ENCODE measurements at regions not wholly inside any gene's neighbourhood (a gene's known extent, or its start where the extent isn't known, plus 50 kb on each side); places are given as distances from the start of the nearest gene placed in this dataset.

DNA sequence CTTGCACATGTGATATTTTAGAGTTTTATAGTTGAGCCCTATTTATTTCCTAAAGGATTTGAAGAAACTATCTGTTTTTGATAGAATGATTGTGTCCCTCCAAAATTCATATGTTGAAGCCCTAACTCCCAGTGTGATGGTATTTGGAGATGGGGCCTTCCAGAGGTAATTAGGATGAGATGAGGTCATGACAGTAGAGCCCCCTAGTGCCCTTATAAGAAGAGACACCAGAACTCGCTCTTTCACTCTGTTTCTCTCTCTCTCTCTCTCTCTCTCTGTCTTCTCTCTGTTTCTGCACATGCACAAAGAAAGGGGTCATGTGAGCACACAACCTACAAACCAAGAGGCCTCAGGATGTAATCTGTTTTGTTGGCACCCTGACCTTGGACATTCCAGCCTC is 921.9 kb upstream of the DIAPH2 start:
- no TSS peak for BruUV-seq (replicated peaks)
- Histone ChIP-seq H3K4me2 (ENCODE audit: low read depth, low read length) (no peak overlapping the region), H3K4me3 (replicated peaks in 1 of 3; ENCODE audit: insufficient read depth in 1 of 3, low read depth in 2 of 3, low read length in 3 of 3) (no peak overlapping the region), H3K27me3 (ENCODE audit: control insufficient read depth in 1 of 2, insufficient read depth in 2 of 2, low read length in 2 of 2) (no peaks in the 10 kb centered on the region), H2AFZ (ENCODE audit: low read length) (no peak overlapping the region), H3K4me1 (ENCODE audit: insufficient read depth, low read length) (no peaks in the 10 kb centered on the region), H3K36me3 (replicated peaks in 1 of 2; ENCODE audit: control insufficient read depth in 1 of 2, insufficient read depth in 2 of 2, low read length in 2 of 2) (no peaks in the 10 kb centered on the region), H3K79me2 (ENCODE audit: insufficient read depth, low read length) (no peaks in the 10 kb centered on the region), H3K9me3 (ENCODE audit: low read length) (no peaks in the 10 kb centered on the region), H4K20me1 (ENCODE audit: insufficient read depth, low read length) (no peaks in the 10 kb centered on the region), H3K27ac (ENCODE audit: extremely low read length, insufficient read depth, low read length) (no peak overlapping the region), H3K9ac (ENCODE audit: insufficient read depth, low read depth, low read length) (no peak overlapping the region)
- ATAC-seq: no peak; the same call in 2 of the 3 replicates
- in situ Hi-C loops (cut with HindIII; ENCODE audit: extremely low pct_ligation_motif_present, low pct_unique_long_range_greater_than_20kb): no loop called here
- no peak for DNase-seq (ENCODE audit: low spot score)
- ChIA-PET POLR2A (no interaction called here), CTCF (ENCODE audit: low intra/inter-chr PET ratio, low total read pairs) (no interaction called here)
- TF ChIP-seq ASH2L (IDR thresholded peaks at IDR 0.05; ENCODE audit: insufficient read length, low read depth, low read length): no peak
- TF ChIP-seq, protein P1, sequence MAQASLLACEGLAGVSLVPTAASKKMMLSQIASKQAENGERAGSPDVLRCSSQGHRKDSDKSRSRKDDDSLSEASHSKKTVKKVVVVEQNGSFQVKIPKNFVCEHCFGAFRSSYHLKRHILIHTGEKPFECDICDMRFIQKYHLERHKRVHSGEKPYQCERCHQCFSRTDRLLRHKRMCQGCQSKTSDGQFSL (CRISPR knock-in tag; IDR thresholded peaks at IDR 0.05): no peak
- TF ChIP-seq, protein P2, sequence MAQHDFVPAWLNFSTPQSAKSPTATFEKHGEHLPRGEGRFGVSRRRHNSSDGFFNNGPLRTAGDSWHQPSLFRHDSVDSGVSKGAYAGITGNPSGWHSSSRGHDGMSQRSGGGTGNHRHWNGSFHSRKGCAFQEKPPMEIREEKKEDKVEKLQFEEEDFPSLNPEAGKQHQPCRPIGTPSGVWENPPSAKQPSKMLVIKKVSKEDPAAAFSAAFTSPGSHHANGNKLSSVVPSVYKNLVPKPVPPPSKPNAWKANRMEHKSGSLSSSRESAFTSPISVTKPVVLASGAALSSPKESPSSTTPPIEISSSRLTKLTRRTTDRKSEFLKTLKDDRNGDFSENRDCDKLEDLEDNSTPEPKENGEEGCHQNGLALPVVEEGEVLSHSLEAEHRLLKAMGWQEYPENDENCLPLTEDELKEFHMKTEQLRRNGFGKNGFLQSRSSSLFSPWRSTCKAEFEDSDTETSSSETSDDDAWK (CRISPR knock-in tag; IDR thresholded peaks at IDR 0.05): no peak
- TF ChIP-seq, protein P3, sequence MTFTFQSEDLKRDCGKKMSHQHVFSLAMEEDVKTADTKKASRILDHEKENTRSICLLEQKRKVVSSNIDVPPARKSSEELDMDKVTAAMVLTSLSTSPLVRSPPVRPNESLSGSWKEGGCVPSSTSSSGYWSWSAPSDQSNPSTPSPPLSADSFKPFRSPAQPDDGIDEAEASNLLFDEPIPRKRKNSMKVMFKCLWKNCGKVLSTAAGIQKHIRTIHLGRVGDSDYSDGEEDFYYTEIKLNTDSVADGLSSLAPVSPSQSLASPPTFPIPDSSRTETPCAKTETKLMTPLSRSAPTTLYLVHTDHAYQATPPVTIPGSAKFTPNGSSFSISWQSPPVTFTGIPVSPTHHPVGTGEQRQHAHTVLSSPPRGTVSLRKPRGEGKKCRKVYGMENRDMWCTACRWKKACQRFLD (CRISPR knock-in tag; IDR thresholded peaks at IDR 0.05; ENCODE audit: borderline replicate concordance): no peak
- no peak for TF ChIP-seq ZNF124 (CRISPR knock-in tag; IDR thresholded peaks at IDR 0.05)
- TF ChIP-seq ISL2 (CRISPR knock-in tag; IDR thresholded peaks at IDR 0.05): no peak
- TF ChIP-seq SUZ12 (IDR thresholded peaks at IDR 0.05; ENCODE audit: low read depth, low read length): no peak
- TF ChIP-seq ZNF672 (CRISPR knock-in tag; IDR thresholded peaks at IDR 0.05): no peak
- no peak for TF ChIP-seq ZC3H13 (CRISPR knock-in tag; IDR thresholded peaks at IDR 0.05)
- no peak for TF ChIP-seq HOXA7 (CRISPR knock-in tag; IDR thresholded peaks at IDR 0.05)
- intact Hi-C loops (cut with micrococcal nuclease; ENCODE audit: unreplicated experiment): no loop called here
- WGBS (ENCODE audit: low lambda C conversion rate): 17% methylated on average over 1 of the region's 1 CpG
- no peak for FAIRE-seq

Data from HepG2 (cell line).